ENCODE measurements at regions not wholly inside any gene's neighbourhood (a gene's known extent, or its start where the extent isn't known, plus 50 kb on each side); places are given as distances from the start of the nearest gene placed in this dataset.

DNA sequence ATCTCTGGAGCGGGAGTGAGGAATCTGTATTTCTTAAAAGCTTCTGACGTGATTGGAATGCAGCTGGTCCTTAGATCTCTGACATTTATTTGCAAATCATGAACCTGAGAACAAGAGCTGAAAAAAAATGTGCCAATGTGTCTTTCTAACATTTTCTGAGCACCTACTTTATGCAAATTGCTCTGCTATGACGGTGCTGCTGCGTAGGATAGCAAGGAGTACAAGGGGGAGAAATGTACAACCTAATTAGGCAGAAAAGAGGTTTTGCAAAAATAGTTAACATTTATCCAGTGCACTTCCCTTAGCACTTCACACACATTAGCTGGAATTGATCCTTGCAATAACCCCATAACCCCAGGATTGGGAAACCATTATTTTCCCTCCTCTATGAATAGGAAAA lies 357.5 kb downstream of the TLE4 start:
- CTCF ChIA-PET (ENCODE audit: low intra/inter-chr PET ratio, low total read pairs), result no interaction called here
- no peak for TF ChIP-seq HNRNPH1 (optimal IDR thresholded peaks at IDR 0.05; ENCODE audit: low read depth, low read length)
- TF ChIP-seq, protein P1, sequence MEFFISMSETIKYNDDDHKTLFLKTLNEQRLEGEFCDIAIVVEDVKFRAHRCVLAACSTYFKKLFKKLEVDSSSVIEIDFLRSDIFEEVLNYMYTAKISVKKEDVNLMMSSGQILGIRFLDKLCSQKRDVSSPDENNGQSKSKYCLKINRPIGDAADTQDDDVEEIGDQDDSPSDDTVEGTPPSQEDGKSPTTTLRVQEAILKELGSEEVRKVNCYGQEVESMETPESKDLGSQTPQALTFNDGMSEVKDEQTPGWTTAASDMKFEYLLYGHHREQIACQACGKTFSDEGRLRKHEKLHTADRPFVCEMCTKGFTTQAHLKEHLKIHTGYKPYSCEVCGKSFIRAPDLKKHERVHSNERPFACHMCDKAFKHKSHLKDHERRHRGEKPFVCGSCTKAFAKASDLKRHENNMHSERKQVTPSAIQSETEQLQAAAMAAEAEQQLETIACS (CRISPR knock-in tag; IDR thresholded peaks at IDR 0.05), result no peak
- TF ChIP-seq ZNF367 (CRISPR knock-in tag; IDR thresholded peaks at IDR 0.05; ENCODE audit: borderline replicate concordance), result no peak
- no peak for TF ChIP-seq ZNF331 (CRISPR knock-in tag; IDR thresholded peaks at IDR 0.05)
- no peak for TF ChIP-seq MAF1 (CRISPR knock-in tag; IDR thresholded peaks at IDR 0.05; ENCODE audit: borderline replicate concordance)
- no peak for TF ChIP-seq ZNF234 (CRISPR knock-in tag; conservative IDR thresholded peaks at IDR 0.05)
- no peak for TF ChIP-seq ZFP90 (CRISPR knock-in tag; IDR thresholded peaks at IDR 0.05; ENCODE audit: borderline replicate concordance)
- TF ChIP-seq, protein P2, sequence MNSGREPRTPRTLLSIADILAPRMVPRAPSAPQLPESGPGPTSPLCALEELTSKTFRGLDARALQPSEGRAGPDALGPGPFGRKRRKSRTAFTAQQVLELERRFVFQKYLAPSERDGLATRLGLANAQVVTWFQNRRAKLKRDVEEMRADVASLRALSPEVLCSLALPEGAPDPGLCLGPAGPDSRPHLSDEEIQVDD (CRISPR knock-in tag; IDR thresholded peaks at IDR 0.05; ENCODE audit: borderline replicate concordance), result no peak
- TF ChIP-seq NCOA5 (CRISPR knock-in tag; IDR thresholded peaks at IDR 0.05), result no peak
- TF ChIP-seq, protein P3, sequence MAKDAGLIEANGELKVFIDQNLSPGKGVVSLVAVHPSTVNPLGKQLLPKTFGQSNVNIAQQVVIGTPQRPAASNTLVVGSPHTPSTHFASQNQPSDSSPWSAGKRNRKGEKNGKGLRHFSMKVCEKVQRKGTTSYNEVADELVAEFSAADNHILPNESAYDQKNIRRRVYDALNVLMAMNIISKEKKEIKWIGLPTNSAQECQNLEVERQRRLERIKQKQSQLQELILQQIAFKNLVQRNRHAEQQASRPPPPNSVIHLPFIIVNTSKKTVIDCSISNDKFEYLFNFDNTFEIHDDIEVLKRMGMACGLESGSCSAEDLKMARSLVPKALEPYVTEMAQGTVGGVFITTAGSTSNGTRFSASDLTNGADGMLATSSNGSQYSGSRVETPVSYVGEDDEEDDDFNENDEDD (CRISPR knock-in tag; IDR thresholded peaks at IDR 0.05; ENCODE audit: borderline replicate concordance), result no peak
- TF ChIP-seq ZNF124 (CRISPR knock-in tag; IDR thresholded peaks at IDR 0.05), result no peak
- no peak for TF ChIP-seq SPEN (CRISPR knock-in tag; IDR thresholded peaks at IDR 0.05; ENCODE audit: low read depth)
- no peak for TF ChIP-seq MBNL3 (CRISPR knock-in tag; conservative IDR thresholded peaks at IDR 0.05)
- TF ChIP-seq FOXA3 (CRISPR knock-in tag; IDR thresholded peaks at IDR 0.05), result no peak
- TF ChIP-seq POLR2AphosphoS2 (IDR thresholded peaks at IDR 0.05; ENCODE audit: low read depth, low read length), result no peak
- TF ChIP-seq PCBP1 (IDR thresholded peaks at IDR 0.05; ENCODE audit: borderline replicate concordance, low read depth, low read length), result no peak
- TF ChIP-seq ZNF33A (CRISPR knock-in tag; IDR thresholded peaks at IDR 0.05; ENCODE audit: borderline replicate concordance), result no peak
- H3K4me3 ChIP-seq (replicated peaks in 1 of 3; ENCODE audit: insufficient read depth in 1 of 3, low read depth in 2 of 3, low read length in 3 of 3), result no peak overlapping the region

More for the DNA sequence above, 357.5 kb downstream of the TLE4 start:
- Histone ChIP-seq H3K27ac (ENCODE audit: extremely low read length, insufficient read depth, low read length) (no peak overlapping the region), H3K9ac (ENCODE audit: insufficient read depth, low read depth, low read length) (no peak overlapping the region), H3K79me2 (ENCODE audit: insufficient read depth, low read length) (no peaks in the 10 kb centered on the region), H3K27me3 (ENCODE audit: control insufficient read depth in 1 of 2, insufficient read depth in 2 of 2, low read length in 2 of 2) (no peaks in the 10 kb centered on the region), H3K4me1 (ENCODE audit: insufficient read depth, low read length) (no peaks in the 10 kb centered on the region), H4K20me1 (ENCODE audit: insufficient read depth, low read length) (no peaks in the 10 kb centered on the region), H3K4me2 (ENCODE audit: low read depth, low read length) (no peak overlapping the region), H3K9me3 (ENCODE audit: low read length) (no peaks in the 10 kb centered on the region), H2AFZ (ENCODE audit: low read length) (no peak overlapping the region), H3K36me3 (replicated peaks in 1 of 2; ENCODE audit: control insufficient read depth in 1 of 2, insufficient read depth in 2 of 2, low read length in 2 of 2) (no peaks in the 10 kb centered on the region)
- no TSS peak for BruUV-seq (replicated peaks)
- intact Hi-C loops (cut with micrococcal nuclease; ENCODE audit: unreplicated experiment) (no loop called here), in situ Hi-C loops (cut with HindIII; ENCODE audit: extremely low pct_ligation_motif_present, low pct_unique_long_range_greater_than_20kb) (no loop called here)
- POLR2A ChIA-PET, result no interaction called here
- WGBS (ENCODE audit: low lambda C conversion rate), result 2% methylated on average over 4 of the region's 4 CpGs
- no peak for FAIRE-seq
- DNase-seq (ENCODE audit: low spot score), result no peak
- ATAC-seq, result no peak
